Transverse colon (tissue), 4 donors: ENCODE measurements at regions not wholly inside any gene's neighbourhood (a gene's known extent, or its start where the extent isn't known, plus 50 kb on each side); places are given as distances from the start of the nearest gene placed in this dataset.

Experiments used
- CTCF ChIP-seq, 5 experiments: fragments of 200-600 bp in 3 of 5; fragments of 450-650 bp in 2 of 5; sonication (generic) in 3 of 5; IDR thresholded peaks; 1 replicate in 2 of 5; 2 replicates in 3 of 5; pipeline ENCODE4 v1.5.1; 2016 to 2017; ENCODE audit warnings: antibody characterized with exemption in 5 of 5, inconsistent platforms in 3 of 5, mild to moderate bottlenecking in 2 of 5, moderate library complexity in 1 of 5
- EP300 ChIP-seq: sonication (generic); formaldehyde crosslinking; IDR thresholded peaks from one replicate; pipeline ENCODE4 v1.6.1; 2017; ENCODE audit warnings: antibody characterized with exemption, low read depth
- POLR2A ChIP-seq: fragments of 450-650 bp; IDR thresholded peaks from one replicate; pipeline ENCODE4 v1.6.1; 2016; ENCODE audit warnings: antibody characterized with exemption, mild to moderate bottlenecking, moderate library complexity
- POLR2AphosphoS5 ChIP-seq, 3 donors: sonication (generic); formaldehyde crosslinking; IDR thresholded peaks; one replicate each; pipeline ENCODE4 v1.6.1; 2016; ENCODE audit warnings: antibody characterized with exemption in 3 of 3

DNA sequence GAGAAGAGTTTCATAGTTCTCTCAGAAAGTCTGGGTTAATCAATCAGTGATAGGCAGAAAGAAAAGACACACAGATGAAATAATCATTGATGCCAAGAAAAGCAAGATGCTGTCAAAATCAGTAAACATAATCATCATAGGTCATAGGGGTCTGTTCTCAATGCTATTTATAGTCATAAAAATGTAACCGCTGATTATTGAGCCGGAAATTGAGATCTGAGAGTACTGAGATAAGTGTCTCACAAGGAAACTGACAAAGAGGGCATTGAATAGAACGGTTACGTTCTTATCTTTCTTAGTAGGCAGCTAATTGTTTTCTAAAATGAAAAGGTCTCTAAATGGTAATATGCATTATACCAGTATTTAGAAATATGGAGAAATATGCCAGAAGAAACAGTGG is 1686.1 kb upstream of the AGA start:
- TF ChIP-seq CTCF (IDR thresholded peaks at IDR 0.05) (no peak), POLR2A (no peak), POLR2AphosphoS5 (IDR thresholded peaks at IDR 0.05) (no peak), EP300 (no peak)
